ENCODE measurements at regions not wholly inside any gene's neighbourhood (a gene's known extent, or its start where the extent isn't known, plus 50 kb on each side); places are given as distances from the start of the nearest gene placed in this dataset.
"Not testable (repeated sequence)": the region's sequence is repeated elsewhere in the genome, so short reads cannot be mapped to it uniquely, and the experiment has no call there.

DNA sequence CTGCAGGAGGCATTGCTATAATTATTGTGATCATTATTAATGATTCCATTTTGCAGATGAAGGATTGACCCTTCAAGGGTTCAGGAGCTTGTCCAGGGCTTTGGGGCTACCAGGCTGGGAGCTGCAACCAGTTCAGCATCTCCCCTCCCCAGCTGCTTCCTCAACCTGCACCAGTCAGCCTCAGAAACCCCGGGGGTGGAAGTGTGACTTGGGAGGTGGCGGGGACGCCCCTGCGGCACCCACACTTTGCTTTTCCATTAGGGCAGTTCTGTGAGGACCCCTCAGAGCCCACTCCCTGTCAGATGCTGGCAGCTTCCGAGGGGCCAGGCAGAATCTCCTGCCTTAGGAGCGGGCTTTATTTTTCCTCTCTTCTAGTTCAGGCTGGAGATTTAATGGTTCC lies 85.6 kb downstream of the OLFM1 start:
- Histone ChIP-seq H3K9ac (ENCODE audit: low read depth, low read length) (no peak overlapping the region), H3K36me3 (ENCODE audit: insufficient read depth, low read length) (no peaks in the 10 kb centered on the region), H3K4me1 (ENCODE audit: insufficient read depth, low read length) (no peaks in the 10 kb centered on the region), H3K9me3 (ENCODE audit: control insufficient read depth, insufficient read depth, low read length) (no peaks in the 10 kb centered on the region)

DNA sequence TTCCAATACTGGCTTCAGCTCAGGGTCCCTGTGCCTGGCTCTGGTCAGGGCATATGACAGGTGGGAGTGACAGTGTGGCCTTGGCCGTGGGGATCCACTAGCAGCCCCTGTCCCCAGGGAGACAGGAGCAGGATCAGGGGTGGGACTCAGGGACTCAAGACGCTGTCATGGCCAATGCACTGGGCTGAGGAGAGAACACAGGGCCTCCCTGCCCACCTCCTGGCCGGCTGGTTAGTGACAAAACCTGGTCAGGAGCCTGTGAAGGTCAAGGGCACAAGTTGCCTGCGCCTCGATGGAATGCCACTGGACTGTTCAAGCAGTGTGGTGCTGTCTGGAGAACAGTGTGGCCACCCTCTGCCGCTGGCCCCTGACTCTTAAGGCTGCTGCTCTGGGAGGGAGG lies 86.8 kb downstream of the OLFM1 start:
- Histone ChIP-seq H3K36me3 (ENCODE audit: insufficient read depth, low read length) (no peaks in the 10 kb centered on the region), H3K9me3 (ENCODE audit: control insufficient read depth, insufficient read depth, low read length) (no peaks in the 10 kb centered on the region), H3K4me1 (ENCODE audit: insufficient read depth, low read length) (no peaks in the 10 kb centered on the region), H3K9ac (ENCODE audit: low read depth, low read length) (no peak overlapping the region)

DNA sequence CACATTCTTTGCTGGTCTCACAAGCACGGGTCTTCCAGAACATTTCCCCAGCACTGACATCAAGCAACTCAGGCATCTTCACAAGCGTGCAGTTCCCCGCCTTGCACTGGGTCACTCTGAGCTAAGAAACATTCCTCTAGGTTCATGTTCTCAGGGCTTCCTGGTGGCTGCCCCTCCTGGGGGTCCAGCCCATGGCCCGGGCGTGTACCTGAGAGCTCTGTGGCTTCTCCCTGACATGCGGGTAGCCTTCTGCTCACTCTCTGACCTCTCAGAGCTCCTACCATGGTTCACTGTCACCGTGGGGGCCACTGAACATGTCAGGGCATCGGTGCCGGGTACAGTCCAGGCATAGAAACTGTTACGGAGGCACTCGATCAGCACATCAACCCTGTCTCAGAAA lies 87.5 kb downstream of the OLFM1 start:
- Histone ChIP-seq H3K9me3 (ENCODE audit: control insufficient read depth, insufficient read depth, low read length) (no peaks in the 10 kb centered on the region), H3K4me1 (ENCODE audit: insufficient read depth, low read length) (no peaks in the 10 kb centered on the region), H3K36me3 (ENCODE audit: insufficient read depth, low read length) (no peaks in the 10 kb centered on the region), H3K9ac (ENCODE audit: low read depth, low read length) (no peak overlapping the region)

DNA sequence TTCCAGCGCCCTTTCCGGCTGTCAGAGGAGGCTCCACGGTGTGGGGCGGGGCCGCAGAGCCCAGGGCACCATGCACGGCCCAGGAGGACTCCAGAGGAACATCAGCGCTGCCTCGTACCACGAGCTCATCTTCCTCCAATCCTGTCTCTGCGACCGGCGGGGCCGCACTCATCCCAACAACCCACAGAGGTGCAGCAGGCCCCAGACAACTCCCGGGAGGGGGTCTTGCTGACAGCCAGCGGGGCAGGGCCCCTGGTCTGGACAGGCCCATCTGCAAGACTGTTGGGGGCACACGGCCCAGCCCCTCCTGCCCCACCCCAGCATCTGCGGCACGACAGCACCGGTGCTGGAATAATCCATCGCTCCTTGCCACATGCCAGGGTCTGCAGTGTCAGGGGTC lies 88.8 kb downstream of the OLFM1 start:
- Histone ChIP-seq H3K9me3 (ENCODE audit: control insufficient read depth, insufficient read depth, low read length) (no peaks in the 10 kb centered on the region), H3K4me1 (ENCODE audit: insufficient read depth, low read length) (no peaks in the 10 kb centered on the region), H3K36me3 (ENCODE audit: insufficient read depth, low read length) (no peaks in the 10 kb centered on the region), H3K9ac (ENCODE audit: low read depth, low read length) (no peak overlapping the region)

DNA sequence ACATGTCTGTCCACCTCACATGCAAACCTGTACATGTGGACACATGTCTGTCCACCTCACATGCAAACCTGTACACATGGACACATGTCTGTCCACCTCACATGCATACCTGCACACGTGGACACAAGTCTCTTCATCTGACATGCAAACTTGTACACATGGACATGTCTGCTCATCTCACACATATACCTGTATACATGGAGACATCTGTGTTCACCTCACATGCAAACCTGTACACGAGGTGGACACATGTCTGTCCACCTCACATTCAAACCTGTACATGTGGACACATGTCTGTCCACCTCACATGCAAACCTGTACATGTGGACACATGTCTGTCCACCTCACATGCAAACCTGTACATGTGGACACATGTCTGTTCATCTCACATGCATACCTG lies 90.1 kb downstream of the OLFM1 start:
- H3K4me1 ChIP-seq (ENCODE audit: insufficient read depth, low read length); H3K9me3 ChIP-seq (ENCODE audit: control insufficient read depth, insufficient read depth, low read length); H3K36me3 ChIP-seq (ENCODE audit: insufficient read depth, low read length); H3K9ac ChIP-seq (ENCODE audit: low read depth, low read length): not testable (repeated sequence)

DNA sequence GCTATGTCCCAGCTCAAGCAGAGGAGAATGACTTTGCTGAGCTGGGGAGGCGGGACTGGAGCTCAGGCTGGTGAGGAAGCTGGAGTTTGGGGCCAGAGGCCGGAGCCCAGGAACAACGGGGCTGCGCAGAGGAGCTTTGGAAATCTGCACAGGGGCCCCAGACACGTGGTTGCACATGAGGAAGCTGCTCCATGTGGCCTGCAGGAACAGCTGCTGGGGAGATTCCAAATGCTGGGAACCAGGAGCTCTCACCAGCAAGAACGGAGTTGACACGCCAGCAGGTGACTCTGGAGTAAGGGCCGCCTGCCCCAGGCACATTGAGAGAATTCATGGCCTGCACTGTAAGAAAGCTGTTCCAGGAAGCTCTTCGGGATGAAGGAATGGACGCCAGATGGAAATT lies 91.0 kb downstream of the OLFM1 start:
- H3K9me3 ChIP-seq (ENCODE audit: control insufficient read depth, insufficient read depth, low read length) = no peaks in the 10 kb centered on the region
- no peak overlapping the region for H3K9ac ChIP-seq (ENCODE audit: low read depth, low read length)
- H3K4me1 ChIP-seq (ENCODE audit: insufficient read depth, low read length) = no peaks in the 10 kb centered on the region
- no peaks in the 10 kb centered on the region for H3K36me3 ChIP-seq (ENCODE audit: insufficient read depth, low read length)

DNA sequence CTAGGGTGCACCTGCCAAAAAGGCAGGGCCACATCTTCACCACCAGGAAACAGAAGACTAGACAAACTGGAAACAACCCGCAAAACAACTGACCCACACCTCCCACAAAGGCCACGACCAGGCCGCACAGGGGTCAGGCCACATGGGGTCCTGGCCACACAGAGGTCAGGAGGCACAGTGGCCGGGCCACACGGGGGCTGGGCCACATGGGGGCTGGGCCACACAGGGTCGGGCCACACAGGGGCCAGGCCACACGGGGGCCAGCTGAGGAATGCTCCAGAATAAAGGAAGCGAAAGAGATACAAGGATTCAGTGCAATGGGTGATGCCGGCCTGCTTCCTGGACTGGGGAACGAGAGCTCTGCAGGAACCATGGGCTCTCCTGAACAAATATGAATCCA lies 91.6 kb downstream of the OLFM1 start:
- Histone ChIP-seq H3K4me1 (ENCODE audit: insufficient read depth, low read length) (no peaks in the 10 kb centered on the region), H3K36me3 (ENCODE audit: insufficient read depth, low read length) (no peaks in the 10 kb centered on the region), H3K9me3 (ENCODE audit: control insufficient read depth, insufficient read depth, low read length) (no peaks in the 10 kb centered on the region), H3K9ac (ENCODE audit: low read depth, low read length) (no peak overlapping the region)

DNA sequence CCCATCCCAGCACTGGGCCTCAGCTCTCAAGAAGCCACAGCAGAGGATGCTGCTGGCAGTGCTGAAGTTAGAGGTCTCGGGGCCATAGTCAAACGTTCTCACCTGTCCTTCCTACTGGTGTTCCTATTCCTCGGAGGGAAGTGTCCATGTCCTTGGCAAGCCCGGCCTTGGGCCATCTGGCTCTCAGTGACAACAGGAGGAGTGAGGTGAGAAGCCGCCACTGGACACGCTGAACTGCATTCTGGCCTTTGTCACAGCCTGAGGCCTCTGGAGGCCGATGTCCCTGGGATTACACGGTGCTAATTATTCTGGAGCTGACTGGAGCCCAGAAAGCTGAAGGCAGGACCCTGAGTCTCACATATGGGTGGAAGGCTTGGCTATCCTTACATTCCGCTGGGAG lies 92.5 kb downstream of the OLFM1 start:
- Histone ChIP-seq H3K36me3 (ENCODE audit: insufficient read depth, low read length) (no peaks in the 10 kb centered on the region), H3K9me3 (ENCODE audit: control insufficient read depth, insufficient read depth, low read length) (no peaks in the 10 kb centered on the region), H3K4me1 (ENCODE audit: insufficient read depth, low read length) (no peaks in the 10 kb centered on the region), H3K9ac (ENCODE audit: low read depth, low read length) (no peak overlapping the region)

DNA sequence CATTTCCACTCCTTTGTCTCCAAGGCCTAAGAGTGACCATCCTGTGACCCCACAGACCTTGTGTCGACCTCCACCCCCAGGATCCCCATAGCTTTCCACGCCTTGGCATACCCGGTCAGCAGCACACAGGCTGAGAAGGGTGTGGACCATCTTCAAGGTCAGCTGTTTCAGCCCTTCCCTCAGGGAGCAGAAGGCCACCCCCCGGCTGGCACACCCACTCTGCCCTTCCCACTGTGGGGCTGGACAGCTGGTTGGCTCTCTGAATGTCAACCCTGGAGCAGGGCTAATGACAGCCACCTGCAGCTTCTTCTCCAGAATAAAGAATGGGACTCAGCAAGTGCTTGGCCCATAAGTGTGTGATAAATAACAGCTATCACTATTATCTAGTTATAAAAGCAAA lies 93.1 kb downstream of the OLFM1 start:
- H3K36me3 ChIP-seq (ENCODE audit: insufficient read depth, low read length) = no peaks in the 10 kb centered on the region
- no peaks in the 10 kb centered on the region for H3K9me3 ChIP-seq (ENCODE audit: control insufficient read depth, insufficient read depth, low read length)
- no peaks in the 10 kb centered on the region for H3K4me1 ChIP-seq (ENCODE audit: insufficient read depth, low read length)
- no peak overlapping the region for H3K9ac ChIP-seq (ENCODE audit: low read depth, low read length)

DNA sequence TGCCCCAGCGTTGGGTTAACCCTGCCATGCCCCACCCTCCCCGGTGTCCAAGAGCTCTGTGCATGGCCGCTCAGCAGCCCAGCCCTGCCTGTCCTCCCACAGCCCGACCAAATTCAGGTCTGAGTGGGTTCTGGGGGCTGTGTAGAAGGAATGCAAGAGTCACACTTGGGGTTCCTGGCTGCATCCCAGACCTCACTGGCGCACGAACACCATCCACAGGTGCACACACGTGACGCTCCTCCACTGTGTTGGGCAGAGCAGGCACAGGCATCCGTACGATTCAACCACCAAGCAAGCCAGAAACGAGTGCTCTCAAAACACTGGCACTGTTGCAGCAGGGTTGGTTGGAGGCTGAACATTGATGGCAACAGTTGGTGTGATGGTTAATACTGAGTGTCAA lies 93.9 kb downstream of the OLFM1 start:
- no peaks in the 10 kb centered on the region for H3K4me1 ChIP-seq (ENCODE audit: insufficient read depth, low read length)
- no peaks in the 10 kb centered on the region for H3K36me3 ChIP-seq (ENCODE audit: insufficient read depth, low read length)
- no peak overlapping the region for H3K9ac ChIP-seq (ENCODE audit: low read depth, low read length)
- H3K9me3 ChIP-seq (ENCODE audit: control insufficient read depth, insufficient read depth, low read length) = no peaks in the 10 kb centered on the region

DNA sequence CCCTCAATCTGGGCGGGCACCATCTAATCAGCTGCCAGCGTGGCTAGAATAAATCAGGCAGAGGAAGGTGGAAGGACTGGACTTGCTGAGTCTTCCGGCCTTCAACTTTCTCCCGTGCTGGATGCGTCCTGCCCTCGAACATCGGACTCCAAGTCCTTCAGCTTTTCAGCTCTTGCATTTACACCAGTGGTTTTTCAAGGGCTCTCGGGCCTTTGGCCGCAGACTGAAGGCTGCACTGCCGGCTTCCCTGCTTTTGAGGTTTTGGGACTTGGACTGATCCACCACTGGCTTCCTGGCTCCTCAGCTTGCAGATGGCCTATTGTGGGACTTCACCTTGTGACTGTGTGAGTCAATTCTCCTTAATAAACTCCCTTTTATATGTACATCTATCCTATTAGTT lies 94.4 kb downstream of the OLFM1 start:
- not testable (repeated sequence) for H3K9me3 ChIP-seq (ENCODE audit: control insufficient read depth, insufficient read depth, low read length); H3K36me3 ChIP-seq (ENCODE audit: insufficient read depth, low read length); H3K9ac ChIP-seq (ENCODE audit: low read depth, low read length); H3K4me1 ChIP-seq (ENCODE audit: insufficient read depth, low read length)

DNA sequence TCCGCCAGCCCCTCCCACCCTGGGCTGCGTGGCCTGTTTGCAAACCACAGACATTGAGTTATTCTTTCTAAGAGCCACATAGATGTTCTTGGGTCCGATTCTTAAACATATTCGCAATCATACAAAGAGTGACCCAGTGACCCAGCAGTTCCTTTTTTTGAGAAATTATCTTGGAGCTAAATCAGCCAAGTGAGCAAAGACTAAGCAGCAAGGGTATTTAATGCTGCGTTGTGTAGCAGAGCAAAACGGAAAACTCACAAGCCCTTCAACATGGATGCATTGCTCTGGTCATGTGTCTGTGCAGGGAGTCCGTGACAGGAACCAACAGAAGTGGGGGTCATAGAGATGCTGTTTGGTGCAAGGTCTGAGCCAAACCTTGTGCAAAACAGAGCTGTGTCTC lies 95.6 kb downstream of the OLFM1 start:
- no peaks in the 10 kb centered on the region for H3K9me3 ChIP-seq (ENCODE audit: control insufficient read depth, insufficient read depth, low read length)
- no peak overlapping the region for H3K9ac ChIP-seq (ENCODE audit: low read depth, low read length)
- H3K4me1 ChIP-seq (ENCODE audit: insufficient read depth, low read length) = no peaks in the 10 kb centered on the region
- H3K36me3 ChIP-seq (ENCODE audit: insufficient read depth, low read length) = no peaks in the 10 kb centered on the region

DNA sequence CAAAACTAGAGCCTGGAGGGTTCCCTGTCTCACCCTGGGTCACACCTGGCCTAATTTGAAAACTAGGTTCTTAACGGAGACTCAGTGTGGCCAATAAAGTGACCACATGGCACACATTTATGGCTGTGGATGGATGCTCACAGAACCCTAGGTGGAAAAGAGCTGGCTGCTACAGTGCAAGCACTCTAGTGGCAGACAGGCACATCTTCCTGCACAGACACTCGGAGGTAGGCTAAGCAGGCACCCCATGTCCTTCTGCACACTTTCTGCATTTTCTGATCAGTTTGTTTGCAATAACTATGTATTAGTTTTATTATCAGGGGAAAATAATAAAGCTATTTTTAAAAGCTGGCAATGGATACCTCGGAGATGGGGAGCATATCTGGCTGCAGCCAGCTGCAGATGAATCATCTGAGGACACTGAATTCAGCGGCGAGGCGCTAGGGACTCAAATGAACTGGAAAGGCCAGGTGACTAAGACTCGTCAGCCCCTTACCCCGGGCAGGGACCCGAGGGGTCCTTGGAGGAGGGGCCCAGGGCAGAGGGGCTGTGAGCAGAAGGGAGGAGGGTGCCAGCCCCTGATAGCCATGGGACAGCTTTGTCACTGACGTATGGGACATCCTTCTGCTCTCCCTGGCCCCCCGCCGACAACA lies 96.2 kb downstream of the OLFM1 start:
- no peaks in the 10 kb centered on the region for H3K36me3 ChIP-seq (ENCODE audit: insufficient read depth, low read length)
- H3K9ac ChIP-seq (ENCODE audit: low read depth, low read length) = no peak overlapping the region
- H3K9me3 ChIP-seq (ENCODE audit: control insufficient read depth, insufficient read depth, low read length) = no peaks in the 10 kb centered on the region
- H3K4me1 ChIP-seq (ENCODE audit: insufficient read depth, low read length) = no peaks in the 10 kb centered on the region

DNA sequence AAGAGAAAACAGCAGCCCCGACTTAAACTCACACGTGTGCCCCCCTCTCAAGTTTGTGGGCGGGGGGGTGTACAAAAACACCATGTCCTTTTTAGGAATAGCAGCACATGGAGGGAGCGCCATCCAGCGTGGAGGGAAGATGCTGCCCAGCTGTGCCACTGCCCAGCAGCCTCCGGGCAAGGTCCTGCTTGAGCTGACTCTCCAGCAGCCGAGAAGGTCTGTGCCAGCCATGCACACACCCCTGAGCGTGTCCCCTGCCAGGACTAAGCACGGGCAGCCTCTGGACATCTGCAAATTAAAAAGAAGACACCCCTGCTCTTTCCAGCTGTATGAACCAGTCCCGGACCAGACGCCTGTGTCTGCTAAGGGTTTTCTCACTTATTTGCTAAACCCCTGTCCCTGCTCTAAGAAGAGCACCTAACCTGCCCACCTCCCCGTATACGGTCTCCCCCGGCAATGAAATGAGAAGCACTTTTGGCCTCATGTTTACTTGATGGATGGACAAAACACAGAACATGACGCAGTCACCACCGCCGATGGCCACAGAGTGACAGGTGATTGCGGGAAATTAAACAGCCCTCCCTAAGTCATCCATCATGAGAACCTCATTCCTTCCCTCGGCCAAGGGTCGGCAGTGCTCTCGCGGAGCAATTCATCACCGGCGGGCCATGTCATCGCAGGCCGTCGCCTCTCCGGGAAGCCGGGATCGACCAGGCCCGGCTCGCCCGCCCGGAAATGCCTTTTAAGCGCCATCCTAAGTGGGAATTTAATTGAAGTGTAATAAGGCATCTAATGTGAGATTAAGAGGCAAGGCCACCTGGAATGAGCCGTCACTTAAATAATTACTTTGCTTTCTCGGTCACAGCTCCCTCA lies 96.9 kb downstream of the OLFM1 start:
- no peaks in the 10 kb centered on the region for H3K4me1 ChIP-seq (ENCODE audit: insufficient read depth, low read length)
- H3K9ac ChIP-seq (ENCODE audit: low read depth, low read length) = no peak overlapping the region
- no peaks in the 10 kb centered on the region for H3K9me3 ChIP-seq (ENCODE audit: control insufficient read depth, insufficient read depth, low read length)
- H3K36me3 ChIP-seq (ENCODE audit: insufficient read depth, low read length) = no peaks in the 10 kb centered on the region

DNA sequence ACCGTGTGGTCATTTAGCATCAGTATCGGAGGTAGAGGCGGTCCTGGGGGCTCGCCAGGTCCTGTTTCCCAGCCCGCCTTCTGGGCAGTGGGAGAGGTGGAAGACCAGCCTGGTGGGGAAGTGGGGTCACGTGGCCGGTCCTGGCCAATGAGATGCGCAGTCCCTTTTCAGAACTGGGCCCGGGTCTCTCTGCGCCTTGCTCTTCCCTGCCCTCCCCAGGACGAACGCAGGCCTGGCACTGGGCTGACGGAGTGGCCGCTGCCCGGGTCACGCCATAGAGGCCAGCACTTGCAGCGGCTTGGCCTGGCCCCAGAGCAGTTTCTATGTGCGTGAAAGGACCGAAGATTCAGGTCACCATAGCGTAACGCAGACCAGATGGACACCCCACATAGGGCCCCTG lies 97.6 kb downstream of the OLFM1 start:
- Histone ChIP-seq H3K9me3 (ENCODE audit: control insufficient read depth, insufficient read depth, low read length) (no peaks in the 10 kb centered on the region), H3K36me3 (ENCODE audit: insufficient read depth, low read length) (no peaks in the 10 kb centered on the region), H3K4me1 (ENCODE audit: insufficient read depth, low read length) (no peaks in the 10 kb centered on the region), H3K9ac (ENCODE audit: low read depth, low read length) (no peak overlapping the region)
